PC-9 (cell line): ENCODE measurements at regions not wholly inside any gene's neighbourhood (a gene's known extent, or its start where the extent isn't known, plus 50 kb on each side); places are given as distances from the start of the nearest gene placed in this dataset.

Source experiments
- BruUV-seq: library from RNA; stranded (reverse); fragments of 400-500 nt; replicated peaks from 2 replicates; lab custom pipeline; 2021; lab: Mats Ljungman, UMichigan
- CTCF ChIA-PET: fragments of 300-600 bp; sonication (Branson Sonifier 250); formaldehyde crosslinking; loops from one replicate; lab custom pipeline; 2022; ENCODE audit warnings: antibody characterized with exemption; lab: Charles Lee
- POLR2A ChIA-PET: fragments of 300-600 bp; sonication (Branson Sonifier 250); formaldehyde crosslinking; loops from one replicate; lab custom pipeline; 2022; ENCODE audit warnings: antibody characterized with exemption; ENCODE audit not compliant: unreplicated experiment; lab: Charles Lee
- DNase-seq, 2 experiments: peaks; one replicate each; pipeline versions ENCODE4 v3.0.0 to v3.0.0-alpha.2; 2015 to 2022; ENCODE audit warnings: mixed read lengths in 1 of 2
- H2AFZ ChIP-seq: fragments of 200-600 bp; sonication (generic); 2 replicates; pipeline ENCODE4 v1.8.1; 2017; ENCODE audit warnings: antibody characterized with exemption
- H3F3A ChIP-seq: fragments of 200-600 bp; sonication (generic); 2 replicates; pipeline ENCODE4 v1.8.1; 2017; ENCODE audit warnings: antibody characterized with exemption, mild to moderate bottlenecking, low read depth; ENCODE audit not compliant: insufficient read depth
- H3K27ac ChIP-seq: fragments of 200-600 bp; sonication (generic); 2 replicates; pipeline ENCODE4 v1.6.1; 2016; ENCODE audit warnings: mixed run types
- H3K27me3 ChIP-seq: fragments of 200-600 bp; sonication (generic); 2 replicates; pipeline ENCODE4 v1.6.1; 2016; ENCODE audit warnings: low read depth, mixed run types; ENCODE audit not compliant: insufficient read depth
- H3K36me3 ChIP-seq: fragments of 200-600 bp; sonication (generic); 2 replicates; pipeline ENCODE4 v1.6.1; 2016; ENCODE audit warnings: low read depth, mixed run types
- H3K4me1 ChIP-seq: fragments of 200-600 bp; sonication (generic); replicated peaks from 2 replicates; pipeline ENCODE4 v1.6.1; 2016; ENCODE audit warnings: mixed run types; ENCODE audit not compliant: insufficient read depth
- H3K4me2 ChIP-seq: fragments of 200-600 bp; sonication (generic); 2 replicates; pipeline ENCODE4 v1.6.1; 2017; ENCODE audit warnings: mixed run types
- H3K4me3 ChIP-seq: fragments of 200-600 bp; sonication (generic); 2 replicates; pipeline ENCODE4 v1.6.1; 2016; ENCODE audit warnings: mixed run types
- H3K79me2 ChIP-seq: fragments of 200-600 bp; sonication (generic); 2 replicates; pipeline ENCODE4 v1.6.1; 2017; ENCODE audit warnings: low read depth, mixed run types
- H3K9me2 ChIP-seq: fragments of 200-600 bp; sonication (generic); 2 replicates; pipeline ENCODE4 v1.8.1; 2017; ENCODE audit warnings: mild to moderate bottlenecking; ENCODE audit not compliant: insufficient read depth
- H3K9me3 ChIP-seq: fragments of 200-600 bp; sonication (generic); 2 replicates; pipeline ENCODE4 v1.8.1; 2016; ENCODE audit warnings: low read depth; ENCODE audit not compliant: insufficient read depth
- H4K20me1 ChIP-seq: fragments of 200-600 bp; sonication (generic); 2 replicates; pipeline ENCODE4 v1.8.1; 2017; ENCODE audit not compliant: insufficient read depth
- EZH2 ChIP-seq: fragments of 200-600 bp; sonication (generic); IDR thresholded peaks from 2 replicates; pipeline ENCODE4 v1.8.0; 2017; ENCODE audit warnings: antibody characterized with exemption, low read depth
- intact Hi-C: fragments of 100-400 bp; cut with micrococcal nuclease; formaldehyde crosslinking; loops from one replicate; pipeline ENCODE4 v1.10.0; 2022; ENCODE audit not compliant: unreplicated experiment
- TF ChIP-seq, protein P1 (sequence below): fragments of 200-600 bp; sonication (generic); conservative IDR thresholded peaks from 2 replicates; pipeline ENCODE4 v1.6.1; 2017; ENCODE audit warnings: mixed run types, antibody characterized with exemption, mild to moderate bottlenecking, moderate library complexity

DNA sequence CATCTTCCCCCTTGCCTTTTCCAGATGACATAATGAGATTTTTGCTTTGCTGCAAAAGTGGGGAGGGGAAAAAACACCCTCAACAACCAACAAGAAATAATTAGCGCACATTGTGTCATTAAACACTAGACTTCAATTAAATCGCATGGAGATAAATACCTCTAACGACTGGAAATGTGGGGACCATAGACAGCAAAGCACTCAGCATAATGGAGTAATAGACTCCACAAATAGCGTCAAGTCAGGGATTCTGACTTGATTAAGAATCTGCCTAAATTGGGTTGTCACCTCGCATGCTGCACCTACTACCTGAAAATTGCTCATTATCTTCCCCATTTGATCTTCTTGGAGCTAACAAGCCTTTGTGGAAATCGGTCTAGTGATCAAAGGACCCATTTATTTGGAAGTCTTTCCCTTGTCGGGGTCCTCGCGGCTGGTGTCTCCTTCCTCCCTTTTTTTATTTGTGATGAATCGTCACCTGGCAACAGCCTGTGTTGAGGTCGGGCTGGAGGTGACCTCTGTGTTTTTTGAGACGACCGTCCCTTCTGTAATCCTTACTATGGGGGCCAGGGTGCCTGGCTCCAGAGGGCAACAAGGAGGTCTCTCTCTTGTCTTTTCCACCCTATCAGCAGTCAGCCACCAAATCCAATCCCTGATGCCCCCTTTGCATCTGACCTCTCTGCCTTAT lies 75.3 kb upstream of the IGSF21 start:
- POLR2A ChIA-PET = no interaction called here
- CTCF ChIA-PET = no interaction called here
- BruUV-seq = no TSS peak
- no peaks in the 10 kb centered on the region for H3K9me2 ChIP-seq
- H3K79me2 ChIP-seq = no peaks in the 10 kb centered on the region
- peaks cover 54% of the 10 kb centered on the region for H3K27me3 ChIP-seq
- no peaks in the 10 kb centered on the region for H3K9me3 ChIP-seq
- H2AFZ ChIP-seq = no peak overlapping the region
- no peaks in the 10 kb centered on the region for H3K4me1 ChIP-seq
- intact Hi-C loops = no loop called here
- no peak for DNase-seq
- H3K4me2 ChIP-seq = no peak overlapping the region
- no peak overlapping the region for H3K27ac ChIP-seq
- H3K36me3 ChIP-seq = no peaks in the 10 kb centered on the region
- no peak overlapping the region for H3K4me3 ChIP-seq
- no peak for TF ChIP-seq EZH2
- TF ChIP-seq, protein P1, sequence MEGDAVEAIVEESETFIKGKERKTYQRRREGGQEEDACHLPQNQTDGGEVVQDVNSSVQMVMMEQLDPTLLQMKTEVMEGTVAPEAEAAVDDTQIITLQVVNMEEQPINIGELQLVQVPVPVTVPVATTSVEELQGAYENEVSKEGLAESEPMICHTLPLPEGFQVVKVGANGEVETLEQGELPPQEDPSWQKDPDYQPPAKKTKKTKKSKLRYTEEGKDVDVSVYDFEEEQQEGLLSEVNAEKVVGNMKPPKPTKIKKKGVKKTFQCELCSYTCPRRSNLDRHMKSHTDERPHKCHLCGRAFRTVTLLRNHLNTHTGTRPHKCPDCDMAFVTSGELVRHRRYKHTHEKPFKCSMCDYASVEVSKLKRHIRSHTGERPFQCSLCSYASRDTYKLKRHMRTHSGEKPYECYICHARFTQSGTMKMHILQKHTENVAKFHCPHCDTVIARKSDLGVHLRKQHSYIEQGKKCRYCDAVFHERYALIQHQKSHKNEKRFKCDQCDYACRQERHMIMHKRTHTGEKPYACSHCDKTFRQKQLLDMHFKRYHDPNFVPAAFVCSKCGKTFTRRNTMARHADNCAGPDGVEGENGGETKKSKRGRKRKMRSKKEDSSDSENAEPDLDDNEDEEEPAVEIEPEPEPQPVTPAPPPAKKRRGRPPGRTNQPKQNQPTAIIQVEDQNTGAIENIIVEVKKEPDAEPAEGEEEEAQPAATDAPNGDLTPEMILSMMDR = no peak
- no peaks in the 10 kb centered on the region for H4K20me1 ChIP-seq
- no peaks in the 10 kb centered on the region for H3F3A ChIP-seq

DNA sequence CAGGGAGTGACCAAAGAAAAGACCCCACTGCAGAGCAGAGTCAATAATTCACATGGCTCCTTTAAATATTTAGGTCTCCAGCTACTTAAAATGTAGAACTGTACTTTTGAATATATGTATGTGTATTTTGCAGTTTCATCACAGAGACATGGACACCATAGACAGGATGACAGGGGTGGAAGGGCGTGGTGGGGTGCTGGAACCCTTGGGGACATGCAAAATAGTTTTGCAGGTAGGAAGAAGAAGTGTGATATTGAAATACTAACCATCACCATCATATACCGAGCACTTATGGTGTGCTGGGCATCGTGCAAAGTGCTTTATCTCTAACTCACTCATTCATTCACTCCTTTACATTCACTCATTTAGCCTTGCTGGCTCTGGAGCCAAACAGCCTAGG lies 72.5 kb upstream of the IGSF21 start:
- H2AFZ ChIP-seq = no peak overlapping the region
- no peaks in the 10 kb centered on the region for H4K20me1 ChIP-seq
- BruUV-seq = no TSS peak
- no peaks in the 10 kb centered on the region for H3K9me2 ChIP-seq
- H3K9me3 ChIP-seq = no peaks in the 10 kb centered on the region
- intact Hi-C loops = no loop called here
- H3F3A ChIP-seq = no peaks in the 10 kb centered on the region
- H3K27me3 ChIP-seq = peaks cover 31% of the 10 kb centered on the region
- TF ChIP-seq, protein P1 = no peak
- no peak for TF ChIP-seq EZH2
- ChIA-PET POLR2A (no interaction called here), CTCF (no interaction called here)
- H3K36me3 ChIP-seq = no peaks in the 10 kb centered on the region
- DNase-seq = no peak
- no peaks in the 10 kb centered on the region for H3K79me2 ChIP-seq
- no peak overlapping the region for H3K4me2 ChIP-seq
- H3K4me3 ChIP-seq = no peak overlapping the region
- no peak overlapping the region for H3K27ac ChIP-seq
- H3K4me1 ChIP-seq = no peaks in the 10 kb centered on the region

DNA sequence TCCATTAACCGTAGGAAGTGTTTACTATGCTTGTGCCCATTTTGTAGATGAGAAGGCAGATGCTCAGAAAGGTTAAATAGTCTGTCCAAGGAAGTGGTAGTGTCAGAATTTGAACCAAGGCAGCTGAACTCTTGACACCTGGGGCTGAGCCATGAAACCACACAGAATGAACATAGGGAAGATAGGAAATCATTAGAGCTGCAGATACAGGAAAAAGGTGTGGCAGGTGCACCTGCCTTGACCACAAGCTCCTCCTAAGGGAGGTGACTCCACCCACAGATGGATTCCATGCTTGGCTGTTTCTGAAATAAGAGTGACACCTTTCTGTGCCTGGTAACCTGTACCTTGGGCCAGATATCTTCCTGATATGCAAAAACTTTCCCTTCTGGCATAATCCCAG lies 69.9 kb upstream of the IGSF21 start:
- no TSS peak for BruUV-seq
- Histone ChIP-seq H3K27ac (no peak overlapping the region), H4K20me1 (no peaks in the 10 kb centered on the region), H3K4me1 (no peaks in the 10 kb centered on the region), H3K9me2 (no peaks in the 10 kb centered on the region), H3K79me2 (no peaks in the 10 kb centered on the region), H2AFZ (no peak overlapping the region), H3K4me2 (no peak overlapping the region), H3K27me3 (peaks cover 30% of the 10 kb centered on the region), H3F3A (no peaks in the 10 kb centered on the region), H3K9me3 (no peaks in the 10 kb centered on the region), H3K36me3 (no peaks in the 10 kb centered on the region), H3K4me3 (no peak overlapping the region)
- intact Hi-C loops = no loop called here
- CTCF ChIA-PET = no interaction called here
- DNase-seq = no peak
- TF ChIP-seq, protein P1 = no peak
- no peak for TF ChIP-seq EZH2
- POLR2A ChIA-PET = no interaction called here
